PFSK-1 (cell line): ENCODE measurements at regions not wholly inside any gene's neighbourhood (a gene's known extent, or its start where the extent isn't known, plus 50 kb on each side); places are given as distances from the start of the nearest gene placed in this dataset.

Source experiments
- FOXP2 ChIP-seq: optimal IDR thresholded peaks from 2 replicates; pipeline ENCODE3; 2011; ENCODE audit warnings: borderline replicate concordance, control low read depth, inconsistent platforms; ENCODE audit not compliant: insufficient read depth; ENCODE audit errors: extremely low read length, extremely low read depth
- POLR2AphosphoS5 ChIP-seq: IDR thresholded peaks from 2 replicates; pipeline ENCODE4 v1.6.1; 2012; ENCODE audit warnings: low read depth, mild to moderate bottlenecking, control low read depth, low read length, moderate library complexity
- SIN3A ChIP-seq: IDR thresholded peaks from 2 replicates; pipeline ENCODE4 v1.6.1; 2012; ENCODE audit warnings: mild to moderate bottlenecking, low read length, moderate library complexity, borderline replicate concordance; ENCODE audit not compliant: insufficient read depth
- TAF1 ChIP-seq: IDR thresholded peaks from 2 replicates; pipeline ENCODE4 v1.6.1; 2012; ENCODE audit warnings: low read length, control low read depth, borderline replicate concordance; ENCODE audit not compliant: insufficient read depth
- TF ChIP-seq, protein P1 (sequence below), 2 experiments: IDR thresholded peaks; 2 replicates each; pipeline versions ENCODE4 v1.6.1 to v1.8.0; 2011 to 2012; ENCODE audit warnings: low read depth in 2 of 2, low read length in 2 of 2, control low read depth in 1 of 2, inconsistent platforms in 1 of 2, mild to moderate bottlenecking in 1 of 2, moderate library complexity in 1 of 2; ENCODE audit not compliant: insufficient read depth in 1 of 2

DNA sequence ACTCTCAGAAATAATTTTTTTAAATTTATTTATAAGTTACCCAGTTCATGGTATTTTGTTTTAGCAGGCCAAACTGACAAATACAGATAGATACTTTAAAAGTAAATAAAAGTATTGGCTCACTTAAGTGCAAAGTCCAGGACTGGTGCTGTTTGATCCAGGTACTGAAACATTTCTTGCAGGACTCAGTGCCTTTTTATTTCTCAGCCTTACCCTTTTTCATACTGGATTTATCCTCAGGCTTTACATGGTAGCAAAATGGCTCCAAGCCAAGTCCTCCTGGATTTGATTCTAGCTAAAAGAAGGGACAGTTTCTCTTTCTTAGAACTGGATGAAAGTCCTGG is 83.8 kb downstream of the DIRAS3 start:
- TF ChIP-seq FOXP2 (no peak), TAF1 (no peak), SIN3A (no peak), POLR2AphosphoS5 (no peak)
- TF ChIP-seq, protein P1, sequence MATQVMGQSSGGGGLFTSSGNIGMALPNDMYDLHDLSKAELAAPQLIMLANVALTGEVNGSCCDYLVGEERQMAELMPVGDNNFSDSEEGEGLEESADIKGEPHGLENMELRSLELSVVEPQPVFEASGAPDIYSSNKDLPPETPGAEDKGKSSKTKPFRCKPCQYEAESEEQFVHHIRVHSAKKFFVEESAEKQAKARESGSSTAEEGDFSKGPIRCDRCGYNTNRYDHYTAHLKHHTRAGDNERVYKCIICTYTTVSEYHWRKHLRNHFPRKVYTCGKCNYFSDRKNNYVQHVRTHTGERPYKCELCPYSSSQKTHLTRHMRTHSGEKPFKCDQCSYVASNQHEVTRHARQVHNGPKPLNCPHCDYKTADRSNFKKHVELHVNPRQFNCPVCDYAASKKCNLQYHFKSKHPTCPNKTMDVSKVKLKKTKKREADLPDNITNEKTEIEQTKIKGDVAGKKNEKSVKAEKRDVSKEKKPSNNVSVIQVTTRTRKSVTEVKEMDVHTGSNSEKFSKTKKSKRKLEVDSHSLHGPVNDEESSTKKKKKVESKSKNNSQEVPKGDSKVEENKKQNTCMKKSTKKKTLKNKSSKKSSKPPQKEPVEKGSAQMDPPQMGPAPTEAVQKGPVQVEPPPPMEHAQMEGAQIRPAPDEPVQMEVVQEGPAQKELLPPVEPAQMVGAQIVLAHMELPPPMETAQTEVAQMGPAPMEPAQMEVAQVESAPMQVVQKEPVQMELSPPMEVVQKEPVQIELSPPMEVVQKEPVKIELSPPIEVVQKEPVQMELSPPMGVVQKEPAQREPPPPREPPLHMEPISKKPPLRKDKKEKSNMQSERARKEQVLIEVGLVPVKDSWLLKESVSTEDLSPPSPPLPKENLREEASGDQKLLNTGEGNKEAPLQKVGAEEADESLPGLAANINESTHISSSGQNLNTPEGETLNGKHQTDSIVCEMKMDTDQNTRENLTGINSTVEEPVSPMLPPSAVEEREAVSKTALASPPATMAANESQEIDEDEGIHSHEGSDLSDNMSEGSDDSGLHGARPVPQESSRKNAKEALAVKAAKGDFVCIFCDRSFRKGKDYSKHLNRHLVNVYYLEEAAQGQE (IDR thresholded peaks at IDR 0.05; ENCODE audit: insufficient read depth in 1 of 2, low read depth in 2 of 2, low read length in 2 of 2), result no peak

DNA sequence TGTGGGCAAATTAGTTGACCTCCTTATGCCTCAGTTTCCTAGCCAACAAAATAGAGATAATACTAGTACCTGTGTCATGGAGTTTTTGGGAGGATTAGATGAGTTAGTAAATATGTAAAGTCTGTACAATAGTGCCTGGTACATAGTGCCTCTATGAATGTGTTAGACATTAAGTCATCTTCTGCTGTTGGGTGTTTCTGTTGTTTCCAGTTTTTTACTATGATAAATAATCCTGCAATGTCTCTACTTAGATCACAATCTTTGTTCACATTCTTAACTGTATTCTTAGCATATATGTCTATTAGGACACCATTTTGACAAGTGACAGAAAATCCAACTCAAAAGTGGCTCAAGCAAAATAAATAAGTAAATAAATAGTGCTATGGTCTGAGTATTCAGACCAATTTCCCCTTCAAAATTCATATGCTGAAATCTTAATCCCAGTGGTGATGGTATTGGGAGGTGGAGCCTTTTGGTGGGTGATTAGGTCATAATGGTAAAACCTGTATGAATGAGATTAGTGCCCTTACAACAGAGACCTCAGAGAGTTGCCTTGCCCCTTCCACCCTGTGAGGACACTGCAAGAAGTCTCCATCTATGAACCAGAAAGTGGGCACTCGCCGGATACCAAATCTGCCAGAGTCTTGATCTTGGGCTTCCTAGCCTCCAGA is 84.3 kb downstream of the DIRAS3 start:
- no peak for TF ChIP-seq FOXP2
- no peak for TF ChIP-seq POLR2AphosphoS5
- TF ChIP-seq, protein P1 (IDR thresholded peaks at IDR 0.05; ENCODE audit: insufficient read depth in 1 of 2, low read depth in 2 of 2, low read length in 2 of 2), result no peak
- no peak for TF ChIP-seq SIN3A
- no peak for TF ChIP-seq TAF1

DNA sequence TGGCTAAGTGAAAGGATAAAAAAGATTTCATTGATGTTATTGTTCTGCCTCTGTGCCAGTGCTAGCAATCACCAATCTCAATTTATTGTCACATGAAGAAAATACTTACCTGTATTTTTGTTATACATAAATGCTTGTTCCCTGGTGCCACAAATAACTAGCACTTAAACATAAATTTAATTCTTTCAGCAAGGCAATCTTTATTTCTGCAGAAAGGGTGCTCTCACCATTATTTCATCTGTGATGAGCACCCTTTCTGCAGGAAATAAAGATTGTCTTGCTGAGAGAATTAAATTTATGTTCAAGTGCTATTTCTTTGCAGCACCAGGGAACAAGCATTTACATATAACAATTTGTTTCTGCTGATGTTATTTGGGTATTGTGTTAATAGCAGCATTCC is 87.2 kb downstream of the DIRAS3 start:
- TF ChIP-seq TAF1 (no peak), POLR2AphosphoS5 (no peak), FOXP2 (no peak), SIN3A (no peak)
- TF ChIP-seq, protein P1 (IDR thresholded peaks at IDR 0.05; ENCODE audit: insufficient read depth in 1 of 2, low read depth in 2 of 2, low read length in 2 of 2), result no peak

DNA sequence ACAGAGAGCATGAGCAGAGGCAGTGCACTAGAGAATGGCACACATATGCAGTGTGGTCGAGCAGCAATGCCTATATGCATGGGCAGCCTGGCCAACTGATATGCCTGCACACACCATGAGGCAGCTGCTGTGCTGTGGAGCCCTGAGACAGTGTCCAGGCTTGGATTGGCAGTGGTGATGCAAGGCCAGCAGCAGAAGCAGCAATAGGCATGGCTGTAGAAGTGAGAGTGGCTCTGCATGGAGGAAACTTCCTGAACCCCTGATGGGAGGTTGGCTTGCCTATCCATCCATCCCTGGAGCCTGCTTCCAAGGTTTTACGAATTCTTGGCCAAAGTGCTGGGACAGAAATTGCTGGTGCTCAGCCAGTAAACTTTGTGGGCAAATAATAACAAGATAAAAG is 89.7 kb downstream of the DIRAS3 start:
- TF ChIP-seq FOXP2, result no peak
- no peak for TF ChIP-seq POLR2AphosphoS5
- no peak for TF ChIP-seq TAF1
- TF ChIP-seq, protein P1 (IDR thresholded peaks at IDR 0.05; ENCODE audit: insufficient read depth in 1 of 2, low read depth in 2 of 2, low read length in 2 of 2), result no peak
- TF ChIP-seq SIN3A, result no peak

DNA sequence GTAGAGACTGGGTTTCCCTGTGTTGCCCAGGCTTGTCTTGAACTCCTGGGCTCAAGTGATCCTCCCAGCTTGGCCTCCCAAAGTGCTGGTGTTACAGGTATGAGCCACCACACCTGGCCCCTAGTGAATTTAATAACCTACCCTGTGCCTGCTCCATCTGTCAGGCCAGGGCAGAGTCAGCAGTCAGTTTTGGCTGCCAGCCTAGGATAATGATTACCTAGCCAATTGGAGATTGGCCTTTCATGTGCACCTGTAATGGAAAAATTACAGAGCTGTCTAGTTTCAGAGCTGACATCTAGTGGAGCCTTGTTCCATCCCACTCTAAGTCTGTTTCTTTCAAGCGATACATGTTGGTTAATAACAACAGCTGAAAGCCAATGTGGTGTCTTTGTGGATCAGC is 92.0 kb downstream of the DIRAS3 start:
- TF ChIP-seq POLR2AphosphoS5, result no peak
- TF ChIP-seq, protein P1 (IDR thresholded peaks at IDR 0.05; ENCODE audit: insufficient read depth in 1 of 2, low read depth in 2 of 2, low read length in 2 of 2), result no peak
- no peak for TF ChIP-seq SIN3A
- no peak for TF ChIP-seq TAF1
- TF ChIP-seq FOXP2, result no peak
